ENCODE measurements at regions not wholly inside any gene's neighbourhood (a gene's known extent, or its start where the extent isn't known, plus 50 kb on each side); places are given as distances from the start of the nearest gene placed in this dataset.

DNA sequence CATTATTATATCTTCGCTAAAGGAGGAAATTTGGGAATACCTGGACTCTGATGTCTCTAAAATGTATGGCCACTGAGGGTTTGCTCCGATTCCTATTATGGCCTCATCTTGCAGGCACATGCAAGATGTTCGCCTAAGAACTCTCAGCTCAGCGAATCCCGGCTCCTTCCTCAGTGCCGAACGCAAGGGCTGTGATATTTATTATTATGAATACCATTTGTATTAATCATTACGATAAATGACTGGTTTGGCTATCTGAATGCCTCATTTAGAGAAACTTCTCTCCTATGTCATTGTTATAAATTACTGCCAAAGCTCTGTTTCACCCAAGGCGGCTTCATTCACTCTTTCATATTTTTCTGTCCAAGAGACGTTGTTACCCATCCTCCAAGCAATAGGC, 369.7 kb upstream of the TSHZ3 start:
- no peak for DNase-seq

DNA sequence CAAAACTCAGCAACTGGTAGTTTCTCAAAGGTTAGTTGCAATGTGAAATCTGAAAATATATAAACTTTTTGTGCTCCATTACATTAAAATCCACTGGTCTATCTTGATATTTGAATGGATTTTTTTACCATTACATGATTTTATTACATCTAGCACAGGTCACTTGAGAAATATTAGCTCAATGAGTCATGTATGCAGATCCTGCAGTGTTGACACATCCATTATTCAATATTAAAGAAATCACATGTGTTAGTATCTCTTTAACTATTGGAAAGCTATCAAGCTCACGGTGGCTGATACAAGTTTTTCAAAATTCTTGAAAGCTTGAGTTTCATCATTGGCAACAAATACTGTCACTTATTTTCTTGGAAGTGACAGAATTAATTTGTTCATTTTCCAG, 373.9 kb upstream of the TSHZ3 start:
- no peak for DNase-seq

DNA sequence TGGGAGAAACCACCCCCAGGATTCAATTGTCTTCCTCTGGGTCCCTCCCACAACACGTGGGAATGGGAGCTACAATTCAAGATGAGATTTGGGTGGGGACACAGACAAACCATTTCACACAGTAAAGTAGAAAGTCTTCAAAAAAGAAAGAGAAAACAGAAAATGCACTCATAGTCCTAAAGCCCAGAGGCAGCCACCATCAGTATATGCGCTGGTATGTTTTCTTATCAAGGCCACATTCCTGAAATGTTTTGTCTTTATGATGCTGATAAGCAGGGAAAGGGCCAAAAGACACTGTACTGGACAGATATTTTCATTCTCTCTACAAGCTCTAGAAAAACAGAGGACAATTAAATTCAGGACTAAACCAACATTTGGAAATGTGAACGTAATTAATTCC, 375.8 kb upstream of the TSHZ3 start:
- DNase-seq, result no peak

DNA sequence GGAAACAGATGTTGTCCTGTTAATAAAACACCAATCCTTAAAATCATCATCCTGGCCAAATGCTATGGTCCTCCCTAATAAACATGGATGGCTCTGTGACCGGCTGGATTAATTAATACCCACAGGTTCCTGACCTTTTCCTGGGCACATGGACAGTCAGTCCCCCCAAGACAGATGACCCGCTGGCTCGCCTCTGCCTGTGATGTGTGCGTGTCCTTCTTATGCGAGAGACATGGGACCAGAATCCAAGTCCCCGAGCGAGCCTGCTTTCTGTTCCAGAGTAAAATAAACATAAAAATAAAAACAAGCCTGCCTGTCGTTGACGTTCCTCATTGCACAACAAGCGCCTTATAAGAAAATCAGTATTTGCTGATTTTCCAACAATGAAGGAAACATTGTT, 378.3 kb upstream of the TSHZ3 start:
- no peak for DNase-seq

DNA sequence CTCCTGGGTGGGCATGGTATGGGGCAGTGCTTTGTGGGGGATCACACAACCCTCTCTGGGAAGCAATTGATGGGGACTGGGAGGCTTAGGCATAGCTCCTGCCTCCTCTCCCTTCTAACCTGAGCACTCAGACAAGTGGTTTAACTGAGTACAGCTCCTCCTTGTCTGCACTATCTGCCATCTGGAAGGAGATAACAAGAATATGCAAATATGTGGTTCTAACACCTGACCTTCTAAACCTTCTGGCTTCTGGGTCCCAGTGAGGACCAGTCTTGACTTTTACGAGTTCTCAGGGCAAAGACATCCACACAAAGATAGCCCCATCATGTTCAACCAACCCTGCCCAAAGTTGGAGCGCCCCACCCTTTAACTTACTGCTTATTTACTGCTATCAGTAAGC, 381.0 kb upstream of the TSHZ3 start:
- no peak for DNase-seq

DNA sequence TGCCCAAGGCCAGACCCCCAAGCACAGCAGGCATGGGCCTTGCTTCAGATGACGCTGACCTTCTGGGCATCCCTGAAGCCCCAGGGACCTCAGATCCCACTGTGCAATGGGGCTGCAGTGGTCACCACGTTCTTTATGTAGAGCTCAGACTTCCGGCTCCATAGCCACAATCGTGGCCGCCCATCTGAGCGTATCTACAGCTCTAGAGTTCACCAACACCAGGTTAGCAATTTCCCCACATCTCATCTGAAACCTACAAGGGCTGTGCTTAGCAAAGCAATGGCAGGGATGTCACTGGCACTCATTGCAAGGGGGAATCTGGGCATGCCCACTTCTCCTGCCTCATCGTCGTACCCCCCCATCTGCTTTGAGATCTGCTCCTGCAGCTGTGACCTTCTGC, 384.4 kb upstream of the TSHZ3 start:
- no peak for DNase-seq

DNA sequence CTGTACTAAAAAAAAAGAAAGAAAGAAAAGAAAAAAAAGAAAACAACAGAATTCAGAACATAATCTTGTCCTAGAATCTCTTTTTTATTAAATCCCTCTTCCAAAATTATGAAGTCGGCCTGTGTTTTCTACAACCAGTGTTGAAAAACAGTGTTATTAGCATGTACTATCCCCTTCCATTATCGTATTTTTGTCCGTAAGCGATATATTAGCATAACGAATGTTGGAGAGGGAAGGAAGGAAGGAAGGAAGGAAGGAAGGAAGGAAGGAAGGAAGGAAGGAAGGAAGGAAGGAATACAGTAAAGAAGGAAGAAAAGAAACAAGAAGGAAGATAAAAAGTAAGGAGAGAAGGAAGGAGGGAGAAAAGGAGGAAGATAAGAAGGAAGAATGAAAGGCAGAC, 393.0 kb upstream of the TSHZ3 start:
- no peak for DNase-seq

DNA sequence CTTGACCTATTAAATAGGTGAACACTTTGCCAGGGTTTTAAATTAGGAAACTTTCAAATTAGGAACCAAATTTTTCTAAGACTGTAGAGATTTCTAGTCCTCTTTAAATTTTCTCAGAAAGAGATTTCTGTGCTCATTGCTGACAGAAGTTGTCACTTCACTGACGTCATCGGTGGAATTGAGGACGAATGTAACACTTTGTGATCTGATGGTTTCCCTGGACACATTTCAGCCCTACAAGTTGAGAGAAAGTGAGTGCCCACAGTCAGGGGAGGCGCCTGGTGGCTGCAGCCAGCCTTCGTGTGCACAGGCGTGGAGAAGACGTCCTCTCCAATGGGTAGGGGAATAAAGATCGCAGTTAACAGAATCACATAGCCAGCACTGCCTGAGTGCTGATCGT, 396.5 kb upstream of the TSHZ3 start:
- DNase-seq, result no peak

DNA sequence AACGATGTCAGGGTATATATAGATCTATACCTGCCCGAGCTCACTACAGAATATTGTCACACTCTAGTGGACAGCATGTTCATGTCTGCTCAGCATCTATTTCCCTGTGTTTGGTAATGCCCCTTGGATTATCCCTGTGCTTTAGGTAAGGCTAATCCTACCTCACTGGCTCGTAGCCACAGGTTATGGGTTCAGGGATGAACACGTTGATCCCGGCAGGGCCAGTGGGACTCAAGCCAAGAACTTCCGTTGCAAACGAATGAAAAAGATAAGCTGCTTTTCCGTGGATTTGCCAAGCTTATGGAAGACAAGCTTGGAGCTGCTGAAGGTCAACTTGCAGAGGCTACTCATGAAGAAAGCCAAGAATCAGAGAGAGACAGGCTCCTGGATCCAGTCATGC, 400.0 kb upstream of the TSHZ3 start:
- DNase-seq, result no peak

DNA sequence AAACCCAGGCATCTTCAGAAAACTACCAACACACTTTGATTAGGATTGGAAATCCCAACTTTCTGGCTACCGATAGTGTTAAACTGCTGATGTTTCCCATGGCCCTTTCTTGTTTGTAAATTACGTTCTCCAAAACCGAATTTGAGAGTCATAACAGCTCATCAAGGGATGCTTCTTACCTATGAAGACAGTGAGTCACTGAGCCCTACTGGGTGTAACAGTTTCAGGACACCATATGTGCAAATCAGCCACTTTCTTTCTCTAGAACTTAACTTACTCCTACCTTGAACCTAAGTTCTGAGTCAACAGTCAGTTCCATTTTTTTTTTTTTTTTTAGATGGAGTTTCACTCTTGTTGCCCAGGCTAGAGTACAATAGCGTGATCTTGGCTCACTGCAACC, 410.1 kb upstream of the TSHZ3 start:
- no peak for DNase-seq

DNA sequence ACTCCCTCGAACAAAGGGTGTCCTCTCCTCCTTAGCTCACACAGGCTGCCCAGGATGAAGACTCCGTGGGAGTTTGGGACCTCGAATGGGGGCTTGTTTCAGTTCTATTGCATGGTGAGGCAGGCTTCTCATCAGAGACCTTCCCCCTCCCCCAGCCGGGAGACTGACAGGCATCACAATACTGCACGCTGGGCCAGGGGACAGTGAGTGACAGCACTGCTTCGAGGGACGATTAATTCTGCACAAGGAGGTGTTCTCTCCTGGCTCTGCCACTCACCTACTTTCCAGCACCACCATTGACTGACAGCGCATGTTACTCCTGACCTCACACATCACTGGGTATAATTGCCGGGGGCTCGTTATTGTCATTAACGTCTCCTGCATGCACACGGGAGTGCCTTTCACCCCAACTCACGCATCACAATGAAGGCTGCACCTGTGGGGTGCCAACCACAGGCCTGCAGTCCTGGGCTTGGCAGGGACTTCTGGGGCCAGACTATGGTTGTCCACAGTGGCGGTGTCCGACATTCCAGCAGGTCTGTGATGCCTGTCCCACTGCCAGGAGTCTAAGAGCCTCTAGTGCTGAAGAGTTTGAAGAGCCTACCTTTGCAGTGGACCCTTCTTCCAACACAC, 412.2 kb upstream of the TSHZ3 start:
- DNase-seq, result no peak

DNA sequence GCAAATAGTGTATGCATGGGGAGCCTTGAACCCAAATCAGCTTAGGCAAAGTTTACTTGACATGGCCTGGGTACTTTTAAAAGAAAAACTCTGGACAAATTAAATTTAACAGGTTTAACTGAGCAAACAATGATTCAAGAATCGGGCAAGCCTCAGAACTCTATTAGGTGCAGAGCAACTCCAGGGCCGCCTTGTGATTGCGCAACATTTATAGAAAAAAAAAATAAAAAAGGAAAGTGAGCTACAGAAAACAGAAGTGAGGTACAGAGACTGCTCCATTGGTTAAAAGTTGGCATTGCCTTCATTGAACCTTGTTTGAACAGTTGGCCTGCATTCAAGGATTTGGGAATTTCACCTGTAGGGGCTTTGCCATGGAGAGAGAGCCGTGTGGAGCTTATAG, 421.0 kb upstream of the TSHZ3 start:
- DNase-seq, result no peak

DNA sequence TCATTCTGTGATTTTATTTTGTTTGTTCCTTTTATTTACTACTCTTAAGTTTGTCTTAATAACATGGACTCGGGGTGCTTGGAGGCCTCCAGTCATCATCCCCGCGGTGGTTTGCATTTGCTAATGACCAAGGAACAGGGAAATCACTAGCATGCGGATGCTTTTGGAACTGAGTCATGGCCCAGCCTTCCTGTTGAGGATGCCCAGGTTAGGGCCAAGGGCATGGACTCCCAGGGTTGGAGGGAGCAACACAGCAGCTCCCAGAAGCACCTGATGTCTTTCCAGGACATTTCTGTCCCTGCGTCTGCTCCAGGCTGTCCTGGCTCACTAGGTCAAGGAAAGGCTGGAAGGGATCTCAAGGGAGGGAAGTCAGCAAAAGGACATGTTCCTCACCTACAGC, 423.7 kb upstream of the TSHZ3 start:
- DNase-seq, result no peak

DNA sequence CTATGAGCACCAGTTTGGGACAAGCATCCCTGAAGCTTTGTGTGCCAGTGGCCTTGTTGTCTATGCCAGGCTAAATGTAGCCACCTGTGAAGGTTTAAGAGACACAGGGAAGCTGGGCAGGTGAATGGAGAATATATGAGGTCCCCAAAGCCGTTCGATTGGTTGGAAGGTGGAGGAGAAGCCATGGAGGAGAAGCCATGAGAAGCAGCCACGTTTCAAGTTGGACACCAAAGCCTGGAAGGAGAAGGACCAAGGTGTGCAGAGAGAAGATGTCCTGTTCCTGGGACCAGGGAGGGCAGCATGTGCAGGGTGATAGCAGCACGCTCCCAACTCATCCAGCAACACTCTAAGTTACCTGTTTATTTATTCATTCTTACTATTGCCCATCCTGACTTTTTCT, 432.3 kb upstream of the TSHZ3 start:
- no peak for DNase-seq

DNA sequence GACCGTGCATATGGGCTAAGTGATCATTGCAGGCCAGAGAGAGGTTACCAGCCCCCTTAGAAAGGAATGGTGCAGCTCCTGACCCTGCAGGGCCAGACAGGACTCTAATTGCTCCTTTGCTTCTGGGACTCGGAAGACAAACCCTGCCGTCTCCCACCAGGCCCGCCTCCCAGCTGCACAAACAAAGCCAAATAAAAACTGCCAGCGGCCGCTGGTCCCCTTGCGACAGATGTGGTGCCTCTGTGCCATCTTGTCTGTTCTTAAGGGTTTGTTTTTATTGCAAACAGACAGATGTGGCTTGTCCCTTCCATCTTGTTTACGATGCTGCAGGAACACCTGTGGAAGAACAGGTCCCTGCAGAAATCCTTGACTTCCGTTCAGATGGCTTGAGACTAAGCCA, 434.4 kb upstream of the TSHZ3 start:
- DNase-seq, result no peak

DNA sequence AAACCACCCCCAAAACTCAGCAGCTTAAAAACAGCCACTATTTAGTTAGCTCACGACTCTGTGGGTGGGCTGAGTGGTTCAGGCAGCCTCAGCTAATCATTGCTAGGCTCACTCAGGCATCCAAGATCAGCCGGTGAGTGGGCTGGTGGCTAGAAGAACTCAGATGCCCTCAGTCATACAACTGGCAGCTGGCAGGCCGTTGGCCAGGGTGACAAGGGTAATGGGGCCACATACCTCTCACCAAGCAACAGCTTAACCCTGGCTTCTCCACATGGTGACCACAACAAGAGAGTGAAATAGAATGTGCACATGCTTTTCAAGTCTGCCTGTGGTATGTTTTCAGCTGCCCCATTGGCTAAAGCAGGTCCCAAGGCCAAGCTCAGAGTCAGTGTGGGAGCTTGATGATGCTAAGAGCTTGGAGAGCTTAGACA, 435.4 kb upstream of the TSHZ3 start:
- no peak for DNase-seq

DNA sequence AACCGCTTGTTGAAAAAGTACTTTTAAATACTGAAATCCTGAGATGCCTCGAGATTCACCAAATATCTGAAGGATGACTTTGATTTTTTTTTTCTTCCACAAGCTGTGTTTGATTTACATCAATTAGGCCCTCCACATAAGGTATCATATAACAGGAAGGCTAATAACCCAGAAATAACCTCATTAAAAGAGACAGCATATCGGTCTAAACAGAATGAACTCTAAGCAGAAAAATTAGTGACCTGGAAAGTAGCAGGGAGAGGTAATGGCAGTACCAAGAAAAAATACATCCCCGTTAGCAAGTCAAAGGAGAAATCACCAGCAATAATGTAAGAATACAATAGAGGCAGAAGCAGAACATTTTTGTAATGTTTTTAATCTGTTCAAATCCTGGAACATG, 452.4 kb upstream of the TSHZ3 start:
- no peak for DNase-seq

DNA sequence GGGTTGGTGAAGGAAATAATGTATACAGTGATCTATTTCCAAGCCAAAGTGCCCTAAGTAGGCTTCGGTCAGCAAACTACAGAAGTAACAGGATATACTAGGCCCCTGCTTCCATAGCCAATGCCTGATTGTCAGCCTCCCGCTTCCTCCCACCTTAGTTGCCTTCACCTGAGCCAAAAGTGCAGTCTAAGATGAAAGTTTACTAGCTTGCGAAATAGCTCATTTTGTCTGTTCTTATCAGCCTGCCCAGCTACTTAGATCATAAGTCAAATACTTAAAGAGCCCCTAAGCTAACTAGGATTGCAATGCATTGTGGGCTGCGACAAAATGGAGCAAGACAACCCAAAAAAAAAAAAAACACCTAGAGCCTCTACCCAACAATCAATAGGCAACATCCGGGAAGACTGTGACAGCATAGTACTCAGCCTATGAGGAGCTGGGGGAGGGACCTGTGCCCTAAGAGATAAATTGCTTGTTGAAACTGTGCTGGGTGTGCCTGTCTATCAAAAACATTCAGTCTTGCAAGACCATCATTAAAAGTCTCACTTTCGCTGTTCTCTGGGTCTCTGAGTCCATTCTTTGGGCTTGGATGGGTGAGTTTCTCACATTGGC, 454.7 kb upstream of the TSHZ3 start:
- no peak for DNase-seq

DNA sequence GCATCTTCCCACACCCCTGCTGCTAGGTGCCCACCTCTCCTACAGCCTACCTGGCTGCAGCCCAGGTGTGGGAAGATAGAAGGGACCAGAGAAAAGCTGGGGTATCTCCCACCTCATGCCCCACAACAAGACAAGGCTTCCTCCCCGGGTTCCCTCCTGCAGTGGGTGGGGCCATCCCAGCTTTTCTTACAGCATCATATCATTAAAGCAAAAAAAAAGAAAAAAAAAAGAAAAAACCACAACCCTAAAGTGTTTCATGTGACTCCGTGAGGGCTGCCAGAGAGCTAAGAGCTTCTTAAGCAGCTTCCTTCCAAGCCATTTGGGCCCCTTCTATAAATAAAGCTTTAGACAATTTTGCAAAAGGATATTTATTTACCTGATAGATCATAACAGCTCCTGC, 455.4 kb upstream of the TSHZ3 start:
- DNase-seq, result no peak

DNA sequence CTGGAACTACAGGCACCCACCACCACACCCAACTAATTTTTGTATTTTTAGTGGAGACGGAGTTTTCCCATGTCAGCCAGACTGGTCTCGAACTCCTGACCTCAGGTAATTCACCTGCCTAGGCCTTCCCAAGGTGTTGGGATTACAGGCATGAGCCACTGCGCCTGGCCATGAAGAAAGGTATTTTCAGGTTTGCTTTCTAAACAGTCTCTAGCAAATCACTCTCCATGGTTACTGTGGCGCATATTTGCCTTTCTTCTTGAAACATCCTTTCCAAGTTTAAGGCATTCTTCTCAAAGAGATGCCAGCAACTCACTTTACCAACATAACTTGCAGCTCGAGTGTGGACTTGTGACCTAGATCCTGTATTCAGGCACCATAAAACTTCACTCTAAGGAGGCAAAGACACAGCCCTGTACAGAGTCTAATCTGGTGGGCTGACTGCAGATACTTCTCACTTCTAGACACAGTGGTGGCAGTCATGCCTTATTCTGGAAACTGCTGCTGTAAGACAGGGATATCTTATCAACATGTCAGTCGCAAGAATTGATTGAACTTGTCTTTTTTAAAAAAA, 461.4 kb upstream of the TSHZ3 start:
- DNase-seq, result no peak

DNA sequence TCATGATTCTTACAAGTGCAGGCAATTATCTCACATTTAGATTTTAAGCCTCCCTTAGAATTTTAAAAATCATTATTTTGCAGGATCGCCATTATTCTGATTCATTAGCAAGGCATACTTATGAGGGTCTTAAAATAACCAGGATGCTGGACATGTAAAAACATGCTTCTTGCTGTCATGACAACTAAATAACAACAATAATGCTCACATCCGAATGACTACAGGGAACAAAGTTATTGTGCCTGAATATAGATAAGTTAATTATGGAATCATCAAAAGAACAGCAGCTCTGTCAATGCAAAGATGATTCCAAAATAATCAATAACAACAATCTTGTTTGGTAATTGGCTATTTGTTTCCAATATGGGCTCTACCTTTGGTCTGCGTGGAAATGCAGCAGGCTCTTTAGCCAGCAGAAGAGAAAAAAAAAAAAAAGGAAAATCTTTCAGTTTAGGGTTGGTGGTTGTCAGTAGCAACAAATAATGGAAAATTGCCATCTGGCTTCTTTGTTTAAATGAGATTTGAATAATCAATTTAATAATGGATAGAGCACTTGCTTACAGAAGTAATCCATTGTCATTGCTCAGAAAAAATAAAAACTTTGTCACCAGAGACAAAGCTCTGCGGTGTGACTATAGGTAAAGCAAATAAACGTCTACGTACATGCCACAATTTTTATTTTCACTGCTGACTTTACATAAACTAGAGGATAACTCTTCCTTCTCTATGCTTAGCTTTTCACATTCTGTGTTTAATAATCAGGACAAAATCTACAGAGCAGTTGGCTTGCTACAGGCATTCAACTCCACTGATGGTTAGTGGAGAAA, 468.9 kb upstream of the TSHZ3 start:
- DNase-seq, result no peak

DNA sequence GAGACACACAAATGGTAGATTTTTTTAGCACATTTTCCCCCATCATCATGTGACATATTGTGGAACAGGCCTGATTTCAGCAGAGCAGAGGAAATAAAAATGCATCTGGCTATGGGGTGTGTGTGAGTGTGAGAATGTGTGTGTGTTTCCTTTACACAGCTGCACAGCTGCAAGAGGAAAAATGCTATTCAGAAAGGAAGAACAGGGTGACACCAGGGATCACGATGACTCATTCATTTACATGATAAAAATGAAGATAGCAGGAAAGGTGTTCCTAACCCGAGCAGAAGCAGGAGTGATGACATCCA, 469.5 kb upstream of the TSHZ3 start:
- no peak for DNase-seq

DNA sequence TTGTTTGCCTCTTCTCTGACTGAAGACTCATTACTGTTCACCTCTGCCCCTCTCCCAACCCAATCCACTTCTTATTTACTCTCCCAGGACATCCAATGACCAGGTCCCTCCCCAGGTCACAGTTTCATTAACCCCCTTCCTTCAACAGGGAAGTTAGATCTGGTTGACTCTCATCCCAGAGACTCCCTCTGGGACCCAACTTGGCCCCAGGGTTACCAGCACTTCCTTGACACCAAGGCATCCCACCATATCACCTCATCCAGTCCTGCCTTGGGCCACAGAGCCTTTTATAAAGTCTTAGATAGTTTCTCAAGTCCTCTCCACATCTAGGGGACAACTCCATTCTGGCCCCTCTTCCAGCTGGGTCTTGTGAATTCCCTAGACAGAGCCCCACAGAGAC, 470.6 kb upstream of the TSHZ3 start:
- no peak for DNase-seq

DNA sequence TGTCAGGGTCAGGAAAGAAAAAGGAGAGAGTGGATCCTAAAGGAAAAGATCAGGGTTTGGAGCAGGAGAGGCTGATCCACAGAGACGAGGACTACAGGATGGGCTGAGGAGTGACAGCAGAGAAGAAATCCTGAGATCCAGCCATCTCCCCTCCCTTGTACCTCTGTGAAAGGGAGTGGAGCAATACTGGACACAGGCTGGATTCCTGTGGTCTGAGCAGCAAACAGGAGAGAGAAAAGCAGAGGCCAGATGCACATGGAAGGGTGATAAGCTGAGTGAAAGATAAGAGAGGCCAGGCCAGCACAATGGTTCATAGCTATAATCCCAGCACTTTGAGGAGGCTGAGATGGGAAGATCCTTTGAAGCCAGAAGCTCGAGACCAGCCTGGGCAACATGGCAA, 472.1 kb upstream of the TSHZ3 start:
- no peak for DNase-seq

Measured in stimulated activated CD4-positive, alpha-beta T cell treated with anti-CD3 and anti-CD28 coated beads, Interleukin-12 subunit alpha, Interleukin-12 subunit beta, amount 100 ng/mL, for 4 hours (primary cell).